Fibroblast of pulmonary artery (primary cell): ENCODE measurements at regions not wholly inside any gene's neighbourhood (a gene's known extent, or its start where the extent isn't known, plus 50 kb on each side); places are given as distances from the start of the nearest gene placed in this dataset.
"Not testable (repeated sequence)": the region's sequence is repeated elsewhere in the genome, so short reads cannot be mapped to it uniquely, and the experiment has no call there.

Source experiments
- DNase-seq: peaks from one replicate; pipeline ENCODE4 v3.0.0-alpha.2; 2010; ENCODE audit warnings: low read depth
- H3K4me3 ChIP-seq: replicated peaks from 2 replicates; pipeline ENCODE4 v1.5.1; 2011; ENCODE audit warnings: low read depth, mild to moderate bottlenecking, control low read depth, low read length, moderate library complexity
- CTCF ChIP-seq: IDR thresholded peaks from 2 replicates; pipeline ENCODE4 v1.5.1; 2011; ENCODE audit warnings: mild to moderate bottlenecking, control low read depth, low read length, inconsistent platforms; ENCODE audit errors: missing control alignments

- TF ChIP-seq CTCF, result no peak
- no peak overlapping the region for H3K4me3 ChIP-seq
- DNase-seq, result no peak
These were observed 270.3 kb upstream of the SYNCRIP start for GRCh38 chr6:85913001-85913400.

GRCh38 chr6:85912582-85912981 is 269.9 kb upstream of the SYNCRIP start:
- DNase-seq, result no peak

GRCh38 chr6:85911067-85911466 is 268.4 kb upstream of the SYNCRIP start:
- no peak for TF ChIP-seq CTCF
- H3K4me3 ChIP-seq, result no peak overlapping the region
- no peak for DNase-seq

More at GRCh38 chr6:85912582-85912981, 269.9 kb upstream of the SYNCRIP start:
- TF ChIP-seq CTCF, result no peak
- no peak overlapping the region for H3K4me3 ChIP-seq

- DNase-seq, H3K4me3 ChIP-seq: not testable (repeated sequence)
These were observed 265.4 kb upstream of the SYNCRIP start for GRCh38 chr6:85908120-85908519.

- H3K4me3 ChIP-seq, result no peak overlapping the region
- no peak for TF ChIP-seq CTCF
- no peak for DNase-seq
These were observed 249.7 kb upstream of the SYNCRIP start for GRCh38 chr6:85892346-85892745.

- no peak overlapping the region for H3K4me3 ChIP-seq
- no peak for TF ChIP-seq CTCF
- DNase-seq, result no peak
These were observed 244.8 kb upstream of the SYNCRIP start for GRCh38 chr6:85887461-85887860.

- no peak overlapping the region for H3K4me3 ChIP-seq
- DNase-seq, result no peak
- TF ChIP-seq CTCF, result no peak
These were observed 226.0 kb upstream of the SYNCRIP start for GRCh38 chr6:85868685-85869084.

GRCh38 chr6:85867595-85867994 is 224.9 kb upstream of the SYNCRIP start:
- TF ChIP-seq CTCF, result no peak
- DNase-seq, result no peak

More at GRCh38 chr6:85867595-85867994, 224.9 kb upstream of the SYNCRIP start:
- no peak overlapping the region for H3K4me3 ChIP-seq
